K562 (cell line): ENCODE measurements at regions not wholly inside any gene's neighbourhood (a gene's known extent, or its start where the extent isn't known, plus 50 kb on each side); places are given as distances from the start of the nearest gene placed in this dataset.

Experiments used
- ATAC-seq: fragments of 200-7000 bp; cut with Tn5 transposase; 3 replicates; pipeline ENCODE4 v1.9.1; 2020; ENCODE audit warnings: moderate library complexity
- BruUV-seq: library from RNA; stranded (reverse); fragments of 400-500 nt; replicated peaks from 2 replicates; lab custom pipeline; 2021; lab: Mats Ljungman, UMichigan
- CTCF ChIA-PET: fragments of 300-600 bp; formaldehyde crosslinking; extraction: SDS; loops from one replicate; lab custom pipeline; 2021; ENCODE audit warnings: low intra/inter-chr PET ratio; lab: Yijun Ruan, JAX
- POLR2A ChIA-PET: fragments of 300-600, 350-650 bp; sonication (Branson Sonifier 250); formaldehyde crosslinking; extraction: SDS; loops from one replicate; lab custom pipeline; 2021; ENCODE audit warnings: antibody characterized with exemption, inconsistent platforms; lab: Yijun Ruan, JAX
- DNase-seq, 4 experiments: peaks; one replicate each; pipeline versions ENCODE4 v3.0.0 to v3.0.0-alpha.2; 2011 to 2018; ENCODE audit warnings: low spot score in 3 of 4, mixed read lengths in 3 of 4; ENCODE audit errors: extremely low read depth in 1 of 4
- FAIRE-seq: peaks from 2 replicates; lab custom pipeline; 2011; peaks lifted over from hg19 to GRCh38; lab: Jason Lieb, UNC
- H2AFZ ChIP-seq: 2 replicates; pipeline ENCODE4 v1.6.0; 2011; ENCODE audit warnings: low read depth, low read length, control low read depth, inconsistent platforms
- H3K27ac ChIP-seq: fragments of 200-600 bp; 3 replicates; pipeline ENCODE4 v1.8.0; 2011; ENCODE audit warnings: low read depth, mild to moderate bottlenecking, control low read depth, inconsistent platforms, low read length, moderate library complexity, mixed read lengths; ENCODE audit errors: extremely low read depth
- H3K27me3 ChIP-seq, 2 experiments: fragments of 300-600 bp in 1 of 2; 2 replicates in 1 of 2; 3 replicates in 1 of 2; pipeline versions ENCODE4 v1.6.0 to v1.8.0; 2011; ENCODE audit warnings: inconsistent platforms in 2 of 2, low read length in 2 of 2, mild to moderate bottlenecking in 1 of 2, mixed read lengths in 1 of 2, moderate library complexity in 1 of 2; ENCODE audit not compliant: control insufficient read depth in 2 of 2, insufficient read depth in 2 of 2
- H3K36me3 ChIP-seq: fragments of 300-600 bp; 3 replicates; pipeline ENCODE4 v1.8.0; 2011; ENCODE audit warnings: mild to moderate bottlenecking, low read length, inconsistent platforms; ENCODE audit not compliant: control insufficient read depth, insufficient read depth
- H3K4me1 ChIP-seq, 2 experiments: fragments of 200-600 bp in 1 of 2; replicated peaks in 1 of 2; 2 replicates in 1 of 2; 3 replicates in 1 of 2; pipeline versions ENCODE4 v1.5.1 to v1.8.0; 2011; ENCODE audit warnings: inconsistent platforms in 2 of 2, low read length in 2 of 2, mild to moderate bottlenecking in 1 of 2, mixed read lengths in 1 of 2, moderate library complexity in 1 of 2; ENCODE audit not compliant: control insufficient read depth in 2 of 2, insufficient read depth in 2 of 2
- H3K4me2 ChIP-seq: 2 replicates; pipeline ENCODE4 v1.6.1; 2011; ENCODE audit warnings: low read length, control low read depth, inconsistent platforms, mixed read lengths; ENCODE audit not compliant: insufficient read depth
- H3K4me3 ChIP-seq: fragments of 200-600 bp; sonication (generic), shearing (Covaris generic); 2 replicates; pipeline ENCODE4 v1.5.1; 2016; ENCODE audit warnings: control low read depth, inconsistent platforms
- H3K79me2 ChIP-seq: fragments of 200-600 bp; 3 replicates; pipeline ENCODE4 v1.8.0; 2011; ENCODE audit warnings: low read length, inconsistent platforms; ENCODE audit not compliant: control insufficient read depth, insufficient read depth
- H3K9ac ChIP-seq, 2 experiments: 2 replicates each; pipeline versions ENCODE4 v1.6.0 to v1.6.1; 2011; ENCODE audit warnings: low read depth in 2 of 2, low read length in 2 of 2, control low read depth in 1 of 2, inconsistent platforms in 1 of 2, mild to moderate bottlenecking in 1 of 2, mixed read lengths in 1 of 2; ENCODE audit not compliant: insufficient read depth in 1 of 2
- H3K9me1 ChIP-seq: one replicate; pipeline ENCODE4 v1.6.0; 2011; ENCODE audit warnings: inconsistent platforms, mild to moderate bottlenecking, low read length, moderate library complexity; ENCODE audit not compliant: control insufficient read depth, insufficient read depth
- H3K9me3 ChIP-seq: replicated peaks from 2 replicates; pipeline ENCODE4 v1.5.1; 2011; ENCODE audit warnings: low read depth, low read length, inconsistent platforms; ENCODE audit not compliant: control insufficient read depth, insufficient read depth
- H4K20me1 ChIP-seq: replicated peaks from 2 replicates; pipeline ENCODE4 v1.6.1; 2011; ENCODE audit warnings: low read length, inconsistent platforms, mixed read lengths; ENCODE audit not compliant: control insufficient read depth, insufficient read depth
- CBX2 ChIP-seq: fragments of 200-600 bp; sonication (generic); IDR thresholded peaks from one replicate; pipeline ENCODE4 v1.6.1; 2012; ENCODE audit warnings: mild to moderate bottlenecking, low read length, inconsistent platforms; ENCODE audit not compliant: insufficient read depth, poor library complexity, severe bottlenecking
- CREB3 ChIP-seq: fragments of 450-650 bp; conservative IDR thresholded peaks from 2 replicates; pipeline ENCODE4 v1.6.1; 2016; ENCODE audit warnings: missing genetic modification characterization, low read depth, mild to moderate bottlenecking, missing compliant biosample characterization, moderate library complexity
- HMGN3 ChIP-seq: IDR thresholded peaks from 2 replicates; pipeline ENCODE4 v1.6.1; 2011; ENCODE audit warnings: borderline replicate concordance, low read depth, mild to moderate bottlenecking, mixed read lengths, low read length; ENCODE audit not compliant: insufficient read length; ENCODE audit errors: extremely low read depth
- RNF219 ChIP-seq: fragments of 250-450 bp; sonication (Bioruptor Pico); IDR thresholded peaks from 2 replicates; pipeline ENCODE4 v1.5.0; 2022; ENCODE audit warnings: mild to moderate bottlenecking
- ZNF174 ChIP-seq: fragments of 250-450 bp; sonication (Bioruptor Pico); IDR thresholded peaks from 2 replicates; pipeline ENCODE4 v1.4.0; 2020; ENCODE audit warnings: mild to moderate bottlenecking
- ZNF407 ChIP-seq: fragments of 450-650 bp; IDR thresholded peaks from 2 replicates; pipeline ENCODE4 v1.6.1; 2016; ENCODE audit warnings: low read depth
- ZNF57 ChIP-seq: fragments of 450-650 bp; formaldehyde crosslinking; IDR thresholded peaks from 2 replicates; pipeline ENCODE4 v1.4.0; 2020; ENCODE audit warnings: mild to moderate bottlenecking, moderate library complexity
- WGBS: fragments of 100-300 bp; shearing (Covaris generic); methylation state at CpG from one replicate; pipeline ENCODE4 v1.1.6; 2016; ENCODE audit warnings: low coverage, mixed read lengths; ENCODE audit not compliant: insufficient coverage; ENCODE audit errors: missing lambda C conversion rate; 5-methylcytosine and 5-hydroxymethylcytosine counted together
- in situ Hi-C: fragments of 300-500 bp; cut with MboI; formaldehyde crosslinking; loops from 4 replicates; pipeline ENCODE4 v1.15.0; 2018; ENCODE audit warnings: inconsistent platforms, mixed read lengths
- intact Hi-C: fragments of 100-400 bp; cut with micrococcal nuclease; formaldehyde crosslinking; loops from 2 replicates; pipeline ENCODE4 v1.14.2; 2022

- TF ChIP-seq CREB3 (tag) = no peak
- TF ChIP-seq CBX2 = no peak
Measured at GRCh38 chr12:123089631-123090353, 61.1 kb downstream of the PITPNM2 start (continued).

DNA sequence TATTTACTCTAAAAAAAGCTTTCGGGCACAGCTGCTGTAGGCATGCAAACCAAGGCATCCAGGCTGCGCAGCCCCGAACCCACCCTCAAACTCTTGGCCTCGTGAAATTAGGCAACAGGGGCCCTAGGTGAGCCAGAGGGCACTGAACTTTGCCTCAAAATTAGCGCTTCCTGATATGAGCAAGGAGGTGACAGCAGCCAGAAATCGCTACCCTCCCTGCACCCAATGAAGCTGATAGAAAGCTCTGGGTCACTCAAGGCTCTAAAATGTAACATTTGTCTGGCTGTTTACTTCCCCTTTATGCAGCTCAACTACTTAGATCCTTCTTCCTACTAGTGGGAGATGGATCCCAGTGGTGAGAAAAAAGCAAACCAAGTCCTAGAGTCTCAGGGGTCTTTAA lies 61.8 kb downstream of the PITPNM2 start:
- peak overlapping the region; percentile 64 for H3K27ac ChIP-seq
- in situ Hi-C loops = no loop called here
- H3K36me3 ChIP-seq = no peaks in the 10 kb centered on the region
- H3K4me2 ChIP-seq = peak overlapping the region; percentile 25; the same call in 1 of the 2 replicates
- peak in 1 of 4 experiments; percentile 35 for DNase-seq
- H3K79me2 ChIP-seq = peaks cover 2% of the 10 kb centered on the region; the same call in 1 of the 3 replicates
- ChIA-PET CTCF (no interaction called here), POLR2A (interaction anchor here (0.6 to 1.3 kb wide), 7 partner anchors 14 to 504 kb away, joined by 3 to 4 read pairs (median 3); no protein-coding TSS in a partner anchor)
- peak; percentile 9; the same call in 1 of the 3 replicates for ATAC-seq
- no peaks in the 10 kb centered on the region for H4K20me1 ChIP-seq
- H3K9ac ChIP-seq = peak overlapping the region in 1 of 2 experiments; percentile 38; a peak in 1 of 4 replicates
- H3K9me3 ChIP-seq = peaks cover 3% of the 10 kb centered on the region
- no peaks in the 10 kb centered on the region for H3K27me3 ChIP-seq
- BruUV-seq = no TSS peak
- 51% methylated on average over 6 of the region's 6 CpGs for WGBS
- H3K9me1 ChIP-seq = no peaks in the 10 kb centered on the region
- H3K4me1 ChIP-seq = peaks cover 42 to 50% of the 10 kb centered on the region in 2 experiments
- H2AFZ ChIP-seq = peak overlapping the region; percentile 23; the same call in 1 of the 2 replicates
- no peak overlapping the region for H3K4me3 ChIP-seq
- intact Hi-C loops = no loop called here
- FAIRE-seq = no peak
- TF ChIP-seq ZNF407 (no peak), HMGN3 (no peak), ZNF174 (CRISPR knock-in tag) (no peak), RNF219 (CRISPR knock-in tag) (no peak), ZNF57 (CRISPR knock-in tag) (no peak)
